NCI-H1417 treated with DMSO at 0.1 percent for 48 hours (cell line): ENCODE measurements at regions not wholly inside any gene's neighbourhood (a gene's known extent, or its start where the extent isn't known, plus 50 kb on each side); places are given as distances from the start of the nearest gene placed in this dataset.
"Not testable (repeated sequence)": the region's sequence is repeated elsewhere in the genome, so short reads cannot be mapped to it uniquely, and the experiment has no call there.

Source experiments
- DNase-seq: peaks from one replicate; lab custom pipeline; 2025; lab: John Stamatoyannopoulos, UW

DNA sequence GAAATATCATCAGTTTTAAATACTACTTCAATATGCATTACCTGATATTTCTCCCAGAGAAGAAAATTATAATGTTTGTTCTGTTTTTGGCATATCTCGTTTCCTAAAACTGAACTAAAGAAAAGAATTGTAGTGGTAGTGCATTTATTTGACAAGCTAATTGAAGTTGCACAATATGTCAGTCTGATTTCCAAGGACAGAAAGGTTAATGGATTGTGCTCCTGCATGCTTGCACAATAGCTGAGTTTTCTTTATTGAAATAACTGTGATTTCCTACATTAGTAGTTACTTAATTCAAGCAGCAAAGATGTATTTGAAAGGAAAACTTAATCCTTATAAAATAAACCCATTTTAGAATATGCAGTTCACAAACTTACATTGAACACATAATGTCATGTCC, 2047.7 kb downstream of the NCAM2 start:
- no peak for DNase-seq

- DNase-seq = no peak
Measured at GRCh38 chr21:23067672-23068071, 2069.5 kb downstream of the NCAM2 start.

DNA sequence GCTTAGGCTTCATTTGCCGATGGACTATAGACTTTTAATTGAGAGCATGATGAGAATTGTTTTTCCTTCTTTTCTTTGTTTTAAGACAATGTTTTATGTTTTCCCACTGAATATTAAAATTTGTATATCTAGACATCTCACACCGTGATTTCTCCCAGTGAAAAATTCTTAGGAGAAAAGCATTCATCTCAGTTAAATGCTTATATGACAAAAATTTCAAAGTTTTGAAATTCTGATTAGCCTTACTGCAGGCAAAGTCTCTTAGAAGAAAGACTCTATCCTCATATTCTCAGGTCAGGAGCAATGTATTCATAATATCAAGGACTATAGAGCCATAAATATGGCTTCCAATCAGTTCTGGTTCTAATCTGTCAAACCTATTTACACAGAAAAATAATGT, 2085.0 kb downstream of the NCAM2 start:
- no peak for DNase-seq

DNA sequence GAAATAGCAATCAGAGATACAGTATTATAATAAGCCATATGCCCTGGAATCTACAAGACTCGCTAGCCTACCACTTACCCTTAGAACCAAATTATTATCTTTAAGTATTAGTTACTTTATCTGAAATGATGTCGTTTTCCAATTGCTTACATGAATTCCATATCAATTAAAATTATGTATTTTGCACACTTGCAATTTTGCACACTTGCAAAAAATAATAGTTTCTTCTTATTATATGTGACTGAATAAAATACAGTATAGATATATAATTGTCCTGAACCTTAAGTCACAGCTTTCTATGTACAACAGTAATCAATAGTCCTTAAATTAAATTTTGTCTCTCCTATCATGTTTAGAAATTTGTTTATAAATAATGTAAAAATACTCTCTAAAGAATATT, 2095.1 kb downstream of the NCAM2 start:
- DNase-seq = no peak

- no peak for DNase-seq
Measured at GRCh38 chr21:23099185-23099584, 2101.0 kb downstream of the NCAM2 start.

GRCh38 chr21:23101111-23101510, 2102.9 kb downstream of the NCAM2 start:
- DNase-seq = no peak

DNA sequence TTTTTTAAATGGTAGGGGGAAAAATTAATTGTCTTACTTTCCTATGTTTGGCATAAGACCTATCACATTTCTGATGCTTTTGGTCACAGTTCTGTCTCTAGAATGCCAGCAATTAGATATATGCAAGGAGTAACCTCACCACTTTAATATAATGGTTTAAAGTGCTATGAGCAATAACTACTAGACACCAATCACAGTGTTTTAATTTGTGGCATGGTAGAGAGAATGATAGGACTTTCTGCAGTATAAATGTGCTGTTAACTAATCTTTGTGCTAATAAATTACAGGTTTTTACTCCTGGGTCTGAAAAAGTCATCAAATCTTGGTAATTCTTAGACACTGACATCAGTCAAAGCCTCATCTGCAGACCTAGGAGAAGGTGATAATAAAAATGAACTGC, 2110.3 kb downstream of the NCAM2 start:
- DNase-seq = no peak

- DNase-seq = no peak
Measured at GRCh38 chr21:23111070-23111600, 2112.9 kb downstream of the NCAM2 start.

DNA sequence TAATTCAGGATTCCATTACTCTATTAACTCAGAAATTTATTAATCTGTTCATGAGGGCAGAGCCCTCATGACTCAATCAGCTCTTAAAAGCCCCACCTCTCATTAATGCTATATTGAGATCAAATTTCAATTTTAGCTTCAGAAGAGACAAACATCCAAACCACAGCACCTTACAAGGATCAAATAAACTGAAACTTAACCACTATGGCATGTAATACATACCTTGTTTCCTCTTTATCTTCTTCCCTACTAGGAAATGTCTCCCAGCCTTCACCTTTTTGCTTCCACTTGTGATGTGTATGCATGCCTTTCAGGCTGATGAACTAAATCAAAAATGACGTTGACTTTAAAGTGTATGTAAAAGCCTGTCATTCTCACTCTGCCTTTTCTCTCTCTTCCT, 2121.3 kb downstream of the NCAM2 start:
- DNase-seq = no peak

DNA sequence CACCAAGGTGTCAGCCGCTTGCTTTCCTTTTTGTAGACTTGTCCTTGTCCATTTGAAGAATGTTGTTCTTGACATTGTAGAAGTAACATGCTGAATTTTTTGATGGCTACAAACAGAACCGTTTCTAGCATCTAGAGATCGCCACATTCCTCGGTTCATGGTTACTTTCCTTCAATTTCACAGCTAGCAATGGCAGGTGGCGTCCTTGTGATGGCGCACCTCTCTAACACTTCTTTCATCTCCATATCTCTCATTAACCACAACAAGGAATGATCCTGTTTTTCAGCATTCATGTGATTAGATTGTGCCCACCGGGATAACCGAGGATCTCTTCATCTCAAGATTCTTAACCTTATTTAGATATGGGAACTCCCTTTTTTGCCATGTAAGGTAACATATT, 2129.8 kb downstream of the NCAM2 start:
- no peak for DNase-seq

GRCh38 chr21:23130308-23130707, 2132.1 kb downstream of the NCAM2 start:
- DNase-seq = no peak

GRCh38 chr21:23131177-23131576, 2133.0 kb downstream of the NCAM2 start:
- no peak for DNase-seq

DNA sequence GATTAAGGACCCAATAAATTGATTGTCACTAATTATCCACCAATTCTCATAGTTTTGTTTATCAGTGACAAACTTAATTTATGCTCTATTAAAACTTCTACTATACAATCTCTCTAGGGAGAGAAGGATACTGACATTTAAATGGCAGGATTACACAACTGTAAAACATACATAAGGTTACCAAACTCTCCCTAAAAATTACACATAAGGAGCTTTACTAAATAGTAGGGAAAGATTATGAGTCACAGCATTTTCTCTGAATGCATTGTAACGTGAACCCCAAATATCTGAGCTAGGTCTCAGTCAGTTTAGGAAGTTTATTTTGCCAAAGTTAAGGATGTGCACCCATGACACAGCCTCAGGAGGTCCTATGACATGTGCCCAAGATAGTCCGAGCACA, 2140.6 kb downstream of the NCAM2 start:
- DNase-seq = no peak

DNA sequence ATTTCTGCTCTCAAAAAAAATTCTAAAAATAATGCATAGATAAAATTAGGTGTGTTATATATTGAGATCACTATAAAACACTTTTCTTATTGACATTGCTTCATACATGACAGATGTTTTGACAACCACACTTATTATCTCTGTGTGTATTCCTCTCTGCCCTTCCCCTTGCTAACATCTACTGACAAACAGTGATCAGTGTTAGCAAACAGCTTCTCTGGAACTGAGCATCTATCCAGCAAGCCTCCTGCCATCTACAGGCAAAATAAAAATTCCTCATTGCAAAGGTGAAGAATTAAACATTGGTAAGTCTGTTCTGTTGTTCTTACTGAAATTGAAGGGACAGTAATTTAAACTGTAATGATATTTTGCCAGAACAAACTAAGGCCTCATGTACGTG, 2153.9 kb downstream of the NCAM2 start:
- DNase-seq = no peak

DNA sequence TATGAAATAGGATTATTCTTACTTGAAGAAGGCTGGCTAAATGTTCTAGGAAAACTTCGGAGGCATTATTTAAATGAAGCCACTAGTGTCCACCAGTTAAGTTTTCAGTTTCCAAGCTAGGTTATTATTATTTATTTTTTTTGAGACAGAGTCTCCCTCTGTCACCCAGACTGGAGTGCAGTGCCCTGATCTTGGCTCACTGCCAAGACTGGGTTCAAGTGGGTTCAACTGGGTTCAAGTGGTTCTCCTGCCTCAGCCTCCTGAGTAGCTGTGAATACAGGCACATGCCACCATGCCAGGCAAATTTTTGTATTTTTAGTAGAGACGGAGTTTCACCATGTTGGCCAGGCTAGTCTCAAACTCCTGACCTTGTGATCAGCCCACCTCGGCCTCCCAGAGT, 2155.6 kb downstream of the NCAM2 start:
- not testable (repeated sequence) for DNase-seq

DNA sequence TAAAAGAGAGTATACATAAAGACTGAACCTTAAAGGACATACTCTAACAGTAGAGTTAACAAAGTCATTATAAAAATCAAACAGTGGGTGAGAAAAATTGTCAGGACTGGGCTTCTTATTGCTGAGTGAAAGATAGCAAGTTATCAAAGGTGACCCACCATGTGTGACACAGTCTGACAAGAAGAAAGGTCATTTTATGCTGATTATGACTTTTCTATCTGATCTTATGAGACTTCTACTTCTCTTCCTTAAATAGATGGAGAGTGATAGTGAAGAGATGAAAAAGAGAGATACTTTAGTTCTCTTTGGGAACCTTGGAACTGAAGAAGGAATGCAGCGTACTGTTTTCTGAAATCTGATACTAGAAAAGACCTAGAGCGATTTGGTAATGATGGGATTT, 2157.1 kb downstream of the NCAM2 start:
- DNase-seq = no peak

- no peak for DNase-seq
Measured at GRCh38 chr21:23160914-23161313, 2162.7 kb downstream of the NCAM2 start.

DNA sequence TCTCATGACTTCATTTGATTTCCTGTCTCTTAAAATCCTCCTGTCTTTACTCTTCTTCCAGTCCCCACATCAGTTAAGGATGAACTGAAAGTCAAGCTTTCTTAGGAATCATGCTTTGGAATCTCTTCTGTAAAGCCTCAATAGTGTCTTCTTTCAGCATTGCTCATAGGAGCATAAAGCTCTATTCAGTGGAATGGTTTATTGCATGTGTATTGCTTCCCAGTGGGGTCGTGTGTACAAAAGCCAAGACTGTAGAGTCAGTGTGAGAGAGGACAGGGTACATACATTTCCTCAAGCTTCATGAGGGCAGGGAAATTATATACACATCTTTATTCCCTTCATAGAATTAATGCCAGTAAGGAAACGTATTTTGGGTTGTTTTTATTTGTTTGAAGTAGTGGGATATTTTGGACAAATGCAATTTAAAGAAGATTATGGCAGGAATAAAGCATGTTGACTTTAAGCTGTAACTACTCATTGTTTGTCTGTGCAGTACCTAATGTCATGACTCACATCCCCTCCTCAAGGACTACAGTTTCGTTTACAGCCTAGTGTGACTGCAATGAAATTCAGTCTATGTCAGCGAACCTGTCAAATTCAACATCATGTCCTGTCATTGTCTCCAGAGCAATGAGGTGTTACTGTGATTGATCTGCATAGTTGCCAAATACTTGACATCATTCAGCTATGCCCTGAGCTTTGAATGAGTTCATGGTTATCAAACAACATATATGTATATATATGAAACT, 2164.2 kb downstream of the NCAM2 start:
- no peak for DNase-seq
